HG03196 (cell line): ENCODE measurements at regions not wholly inside any gene's neighbourhood (a gene's known extent, or its start where the extent isn't known, plus 50 kb on each side); places are given as distances from the start of the nearest gene placed in this dataset.
A peak's percentile ranks its signal among the peaks of the same experiment; 100 is the strongest.

Experiments used
- ATAC-seq: cut with Tn5 transposase; IDR thresholded peaks from one replicate; pipeline ENCODE4 v1.9.1; 2021; ENCODE audit not compliant: unreplicated experiment

GRCh38 chr21:29228306-29228705 is 70.4 kb upstream of the BACH1 start:
- no peak for ATAC-seq

- no peak for ATAC-seq
Measured at GRCh38 chr21:29230551-29231261, 68.0 kb upstream of the BACH1 start.

DNA sequence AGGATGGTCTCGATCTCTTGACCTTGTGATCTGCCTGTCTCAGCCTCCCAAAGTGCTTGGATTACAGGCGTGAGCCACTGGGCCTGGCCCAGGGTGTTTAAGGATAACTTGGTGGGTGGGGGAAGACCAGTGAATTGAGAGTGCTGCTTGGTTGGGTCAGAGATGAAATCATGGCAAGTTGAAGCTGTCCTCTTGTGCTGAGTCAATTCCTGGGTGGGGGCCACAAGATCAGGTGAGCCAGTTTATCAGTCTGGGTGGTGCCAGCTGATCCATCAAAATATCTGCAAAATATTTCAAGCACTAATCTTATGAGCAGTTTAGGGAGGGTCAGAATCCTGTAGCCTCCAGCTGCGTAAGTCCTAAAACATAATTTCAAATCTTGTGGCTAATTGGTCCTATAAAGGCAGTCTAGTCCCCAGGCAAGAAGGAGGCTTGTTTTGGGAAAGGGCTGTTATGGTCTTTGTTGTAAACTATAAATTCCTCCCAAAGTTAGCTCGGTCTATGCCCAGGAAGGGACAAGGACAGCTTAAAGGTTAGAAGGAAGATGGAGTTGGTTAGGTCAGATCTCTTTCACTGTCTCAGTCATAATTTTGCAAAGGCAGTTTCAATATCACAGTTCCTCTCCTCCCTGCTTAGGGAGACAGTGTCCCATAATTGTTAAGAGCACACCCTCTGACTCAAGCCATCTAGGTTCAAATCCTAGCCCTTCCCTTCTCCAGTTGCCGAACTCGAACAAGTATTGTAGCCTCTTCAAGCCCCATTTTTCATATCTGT is 66.8 kb upstream of the BACH1 start:
- no peak for ATAC-seq

GRCh38 chr21:29232530-29233255 is 66.0 kb upstream of the BACH1 start:
- ATAC-seq = no peak

GRCh38 chr21:29233256-29233546 is 65.5 kb upstream of the BACH1 start:
- peak; percentile 15 for ATAC-seq

DNA sequence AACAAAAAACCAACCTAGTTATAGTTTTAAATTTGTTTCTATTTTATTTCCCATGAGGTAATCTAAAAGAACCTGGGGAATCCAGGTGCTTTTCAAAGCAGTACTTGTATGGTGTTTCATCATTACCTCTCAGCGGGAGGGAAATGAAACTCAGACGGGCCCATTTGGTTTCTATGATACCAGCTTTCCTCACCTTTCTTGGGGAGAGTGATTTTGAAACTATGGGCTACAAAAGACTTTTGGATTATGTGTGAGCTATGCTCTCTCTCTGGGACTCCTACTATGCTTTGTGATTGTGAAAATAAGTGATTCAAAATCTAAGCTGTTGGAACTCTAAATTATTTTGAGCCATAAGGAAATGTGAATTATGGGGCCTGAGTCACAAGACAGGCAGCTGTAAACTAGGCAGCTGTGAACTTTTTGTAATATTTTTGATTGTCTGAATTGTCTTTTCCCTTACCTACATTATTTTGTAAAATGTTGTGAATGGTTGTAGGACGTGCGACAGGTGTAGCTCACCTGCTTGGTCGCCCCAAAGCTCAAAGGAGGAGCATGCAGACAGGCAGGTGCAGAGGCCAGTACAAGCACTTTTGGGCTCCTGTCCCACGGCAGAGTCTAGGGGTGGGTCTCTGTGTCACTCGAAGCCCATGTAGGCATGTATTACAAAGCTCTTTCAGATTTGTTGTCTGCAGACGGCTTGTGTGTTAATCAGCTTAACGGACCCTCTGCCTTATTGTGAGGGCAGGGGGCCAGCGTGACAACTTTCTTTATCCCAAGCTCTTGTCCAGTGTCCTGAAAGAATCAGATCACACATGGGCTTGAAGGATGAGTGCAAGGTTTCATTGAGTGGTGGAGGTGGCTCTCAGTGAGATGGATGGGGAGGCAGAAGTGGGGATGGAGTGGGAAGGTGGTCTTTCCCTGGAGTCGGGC is 64.8 kb upstream of the BACH1 start:
- ATAC-seq = peak; percentile 46

GRCh38 chr21:29235714-29236197 is 63.0 kb upstream of the BACH1 start:
- ATAC-seq = peak; percentile 45

DNA sequence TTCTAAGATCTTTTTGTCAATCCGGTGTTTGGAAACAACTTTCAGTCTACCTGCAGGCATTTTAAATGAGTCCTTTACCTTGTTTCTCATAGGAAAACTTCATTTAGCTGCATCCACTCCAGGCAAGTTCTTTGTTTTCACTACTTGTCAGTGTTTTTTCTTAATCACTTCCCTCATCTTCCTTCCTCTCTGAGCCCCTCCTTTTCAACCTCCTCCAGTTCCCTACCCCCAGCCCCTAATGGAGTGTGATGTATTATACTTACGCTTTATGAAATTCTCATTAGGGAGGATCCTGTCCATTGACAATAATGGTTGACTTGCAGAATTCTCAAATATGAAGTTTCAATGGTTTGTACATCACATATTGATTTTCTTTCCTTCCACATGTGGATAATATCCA is 62.5 kb upstream of the BACH1 start:
- no peak for ATAC-seq

GRCh38 chr21:29237110-29238052 is 61.3 kb upstream of the BACH1 start:
- no peak for ATAC-seq

DNA sequence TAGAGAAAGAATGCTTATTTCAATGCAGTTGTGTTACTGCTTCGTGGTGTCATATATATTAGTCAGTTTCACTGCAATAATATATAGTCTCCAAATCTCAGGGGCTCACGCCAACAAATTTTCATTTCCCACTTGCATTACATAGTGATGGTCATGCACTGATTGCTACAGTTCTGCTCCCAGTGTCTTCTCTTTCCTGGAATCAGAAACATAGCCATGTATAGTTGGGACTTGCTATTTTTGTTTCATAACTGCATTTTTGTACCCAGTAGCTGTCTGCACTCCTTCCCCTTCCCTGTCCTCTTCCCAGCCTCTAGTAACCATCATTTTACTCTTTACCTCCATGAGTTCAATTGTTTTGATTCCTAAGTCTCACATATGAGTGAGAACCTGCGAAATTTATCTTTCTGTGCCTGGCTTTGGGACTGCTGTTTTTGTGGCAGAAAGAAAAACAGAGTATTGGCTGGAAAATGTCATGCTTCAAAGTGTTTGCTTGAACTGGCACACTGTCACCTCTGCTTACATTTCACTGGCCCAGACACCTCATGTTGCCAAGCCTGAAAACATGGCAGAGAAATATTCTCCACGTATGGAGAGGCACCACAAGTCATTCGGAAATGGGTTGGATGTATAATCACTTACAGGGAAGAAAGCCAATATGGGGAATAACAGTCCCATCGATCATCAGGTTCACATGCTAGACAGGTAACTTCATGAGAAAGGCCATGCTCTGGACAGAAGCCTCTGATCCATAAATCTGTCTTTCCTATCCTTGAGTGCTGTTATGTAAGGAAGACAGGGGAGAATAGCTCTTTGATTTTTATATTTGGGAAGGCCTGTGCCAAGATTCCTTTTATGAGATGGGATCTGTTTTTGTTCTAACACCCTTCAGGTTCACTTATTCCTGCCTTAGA is 60.4 kb upstream of the BACH1 start:
- no peak for ATAC-seq

GRCh38 chr21:29238967-29239290 is 59.8 kb upstream of the BACH1 start:
- no peak for ATAC-seq

GRCh38 chr21:29240136-29240535 is 58.6 kb upstream of the BACH1 start:
- no peak for ATAC-seq

- no peak for ATAC-seq
Measured at GRCh38 chr21:29242201-29242600, 56.5 kb upstream of the BACH1 start.

DNA sequence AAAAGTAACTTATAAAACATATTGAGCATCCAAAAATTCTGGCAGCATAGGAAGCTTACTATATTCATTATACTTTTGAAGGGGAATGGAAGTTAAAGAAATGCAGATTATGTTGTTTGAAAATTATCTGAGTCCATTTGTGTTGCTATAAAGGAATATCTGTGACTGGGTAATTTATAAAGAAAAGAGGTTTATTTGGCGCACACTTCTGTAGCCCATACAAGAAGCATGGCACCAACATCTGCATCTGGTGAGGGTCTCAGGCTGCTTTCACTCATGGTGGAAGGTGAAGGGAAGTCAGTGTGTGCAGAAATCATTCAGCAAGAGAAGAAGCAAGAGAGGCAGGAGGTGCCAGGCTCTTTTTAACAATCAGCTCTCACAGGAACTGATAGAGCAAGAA is 55.5 kb upstream of the BACH1 start:
- ATAC-seq = no peak

GRCh38 chr21:29245104-29245643 is 53.5 kb upstream of the BACH1 start:
- no peak for ATAC-seq

DNA sequence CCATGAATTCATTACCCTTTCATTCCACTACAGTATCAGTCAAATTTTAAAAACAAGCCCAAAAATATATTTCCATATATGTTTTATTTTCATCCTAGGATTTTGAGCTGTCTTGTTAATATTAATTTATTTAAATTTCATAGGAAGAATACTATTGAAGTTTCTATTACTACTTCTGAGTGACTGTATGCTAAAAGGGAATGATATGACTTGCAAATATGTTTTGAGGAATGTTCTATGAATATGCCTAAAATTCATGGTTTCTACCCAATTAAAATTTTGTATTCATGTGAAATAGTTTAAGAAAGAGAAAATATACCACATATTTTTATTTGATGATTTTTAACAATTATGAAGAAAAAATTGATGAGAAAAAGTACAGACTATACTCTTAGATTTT is 52.9 kb upstream of the BACH1 start:
- ATAC-seq = no peak

GRCh38 chr21:29246614-29247013 is 52.1 kb upstream of the BACH1 start:
- no peak for ATAC-seq

- ATAC-seq = no peak
Measured at GRCh38 chr21:29248124-29248523, 50.6 kb upstream of the BACH1 start.
